DND-41 (cell line): ENCODE measurements at regions not wholly inside any gene's neighbourhood (a gene's known extent, or its start where the extent isn't known, plus 50 kb on each side); places are given as distances from the start of the nearest gene placed in this dataset.

Source experiments
- ATAC-seq: fragments of 200-7000 bp; cut with Tn5 transposase; 3 replicates; pipeline ENCODE4 v1.9.1; 2021; ENCODE audit warnings: low read depth; ENCODE audit not compliant: insufficient read depth
- DNase-seq: peaks from one replicate; pipeline ENCODE4 v3.0.0-alpha.2; 2020
- H2AFZ ChIP-seq: 2 replicates; pipeline ENCODE4 v1.6.0; 2012; ENCODE audit warnings: low read depth, low read length
- H3K27ac ChIP-seq: 2 replicates; pipeline ENCODE4 v1.5.1; 2012; ENCODE audit warnings: low read length, inconsistent platforms
- H3K27me3 ChIP-seq: fragments of 200-600 bp; sonication (generic); 2 replicates; pipeline ENCODE4 v1.6.0; 2012; ENCODE audit warnings: low read length, mild to moderate bottlenecking, inconsistent platforms; ENCODE audit not compliant: insufficient read depth, poor library complexity
- H3K36me3 ChIP-seq: 2 replicates; pipeline ENCODE4 v1.5.1; 2012; ENCODE audit warnings: low read length, inconsistent platforms; ENCODE audit not compliant: insufficient read depth
- H3K4me1 ChIP-seq: 2 replicates; pipeline ENCODE4 v1.5.1; 2012; ENCODE audit warnings: mild to moderate bottlenecking, low read length; ENCODE audit not compliant: insufficient read depth
- H3K4me2 ChIP-seq: 2 replicates; pipeline ENCODE4 v1.6.0; 2012; ENCODE audit warnings: mild to moderate bottlenecking, moderate library complexity, low read length, inconsistent platforms; ENCODE audit not compliant: insufficient read depth
- H3K4me3 ChIP-seq, 2 experiments: fragments of 200-600 bp in 1 of 2; shearing (Covaris generic) in 1 of 2; 2 replicates each; pipeline ENCODE4 v1.5.1; 2012 to 2016; ENCODE audit warnings: inconsistent platforms in 2 of 2, low read length in 2 of 2, mild to moderate bottlenecking in 2 of 2, low read depth in 1 of 2, moderate library complexity in 1 of 2
- H3K79me2 ChIP-seq: 2 replicates; pipeline ENCODE4 v1.6.0; 2012; ENCODE audit warnings: low read length, inconsistent platforms; ENCODE audit not compliant: insufficient read depth
- H3K9ac ChIP-seq: 2 replicates; pipeline ENCODE4 v1.6.0; 2012; ENCODE audit warnings: low read depth, mild to moderate bottlenecking, inconsistent platforms, low read length, moderate library complexity
- H3K9me3 ChIP-seq: 2 replicates; pipeline ENCODE4 v1.5.1; 2012; ENCODE audit warnings: low read length, moderate library complexity, mild to moderate bottlenecking, inconsistent platforms; ENCODE audit not compliant: insufficient read depth, severe bottlenecking
- H4K20me1 ChIP-seq: 2 replicates; pipeline ENCODE4 v1.6.0; 2012; ENCODE audit warnings: low read length; ENCODE audit not compliant: insufficient read depth
- CTCF ChIP-seq: IDR thresholded peaks from 2 replicates; pipeline ENCODE4 v1.5.1; 2012; ENCODE audit warnings: borderline replicate concordance, low read length, moderate library complexity, mild to moderate bottlenecking; ENCODE audit not compliant: poor library complexity, severe bottlenecking; ENCODE audit errors: extremely low read depth
- EZH2 ChIP-seq: IDR thresholded peaks from 3 replicates; pipeline ENCODE4 v1.6.1; 2012; ENCODE audit warnings: borderline replicate concordance, low read depth, mild to moderate bottlenecking, moderate library complexity, low read length, inconsistent platforms; ENCODE audit not compliant: severe bottlenecking

- Histone ChIP-seq H4K20me1 (no peaks in the 10 kb centered on the region), H3K9ac (no peak overlapping the region), H3K27me3 (no peaks in the 10 kb centered on the region), H3K36me3 (no peaks in the 10 kb centered on the region), H3K9me3 (no peaks in the 10 kb centered on the region), H3K27ac (no peak overlapping the region), H2AFZ (no peak overlapping the region), H3K4me3 (no peak overlapping the region), H3K4me1 (no peaks in the 10 kb centered on the region), H3K4me2 (no peak overlapping the region), H3K79me2 (no peaks in the 10 kb centered on the region)
- no peak for TF ChIP-seq EZH2
- no peak for TF ChIP-seq CTCF
- ATAC-seq: no peak
- DNase-seq: no peak
Measured at GRCh38 chr3:29004885-29005599, 275.8 kb upstream of the RBMS3 start.

GRCh38 chr3:29005862-29006261, 275.0 kb upstream of the RBMS3 start:
- Histone ChIP-seq H4K20me1 (no peaks in the 10 kb centered on the region), H3K9me3 (no peaks in the 10 kb centered on the region), H2AFZ (no peak overlapping the region), H3K27ac (no peak overlapping the region), H3K27me3 (no peaks in the 10 kb centered on the region), H3K4me2 (no peak overlapping the region), H3K4me1 (no peaks in the 10 kb centered on the region), H3K36me3 (no peaks in the 10 kb centered on the region), H3K4me3 (no peak overlapping the region), H3K9ac (no peak overlapping the region), H3K79me2 (no peaks in the 10 kb centered on the region)
- TF ChIP-seq EZH2 (no peak), CTCF (no peak)
- ATAC-seq (no peak), DNase-seq (no peak)

- Histone ChIP-seq H3K27ac (no peak overlapping the region), H3K4me3 (no peak overlapping the region), H3K79me2 (no peaks in the 10 kb centered on the region), H3K4me1 (no peaks in the 10 kb centered on the region), H3K4me2 (no peak overlapping the region), H3K9ac (no peak overlapping the region), H3K9me3 (no peaks in the 10 kb centered on the region), H2AFZ (no peak overlapping the region), H4K20me1 (no peaks in the 10 kb centered on the region), H3K36me3 (no peaks in the 10 kb centered on the region), H3K27me3 (no peaks in the 10 kb centered on the region)
- TF ChIP-seq EZH2 (no peak), CTCF (no peak)
- no peak for DNase-seq
- ATAC-seq: no peak
Measured at GRCh38 chr3:29011441-29011840, 269.4 kb upstream of the RBMS3 start.

GRCh38 chr3:29011966-29012365, 268.9 kb upstream of the RBMS3 start:
- no peaks in the 10 kb centered on the region for H3K79me2 ChIP-seq
- no peak for TF ChIP-seq CTCF
- TF ChIP-seq EZH2: no peak
- no peaks in the 10 kb centered on the region for H3K4me1 ChIP-seq
- no peak overlapping the region for H3K4me3 ChIP-seq
- H2AFZ ChIP-seq: no peak overlapping the region
- H3K9me3 ChIP-seq: no peaks in the 10 kb centered on the region
- H3K4me2 ChIP-seq: no peak overlapping the region
- no peaks in the 10 kb centered on the region for H3K36me3 ChIP-seq
- DNase-seq: no peak
- H3K27me3 ChIP-seq: no peaks in the 10 kb centered on the region
- no peak overlapping the region for H3K9ac ChIP-seq
- no peak overlapping the region for H3K27ac ChIP-seq
- no peak for ATAC-seq
- no peaks in the 10 kb centered on the region for H4K20me1 ChIP-seq
